ENCODE measurements at regions not wholly inside any gene's neighbourhood (a gene's known extent, or its start where the extent isn't known, plus 50 kb on each side); places are given as distances from the start of the nearest gene placed in this dataset.

DNA sequence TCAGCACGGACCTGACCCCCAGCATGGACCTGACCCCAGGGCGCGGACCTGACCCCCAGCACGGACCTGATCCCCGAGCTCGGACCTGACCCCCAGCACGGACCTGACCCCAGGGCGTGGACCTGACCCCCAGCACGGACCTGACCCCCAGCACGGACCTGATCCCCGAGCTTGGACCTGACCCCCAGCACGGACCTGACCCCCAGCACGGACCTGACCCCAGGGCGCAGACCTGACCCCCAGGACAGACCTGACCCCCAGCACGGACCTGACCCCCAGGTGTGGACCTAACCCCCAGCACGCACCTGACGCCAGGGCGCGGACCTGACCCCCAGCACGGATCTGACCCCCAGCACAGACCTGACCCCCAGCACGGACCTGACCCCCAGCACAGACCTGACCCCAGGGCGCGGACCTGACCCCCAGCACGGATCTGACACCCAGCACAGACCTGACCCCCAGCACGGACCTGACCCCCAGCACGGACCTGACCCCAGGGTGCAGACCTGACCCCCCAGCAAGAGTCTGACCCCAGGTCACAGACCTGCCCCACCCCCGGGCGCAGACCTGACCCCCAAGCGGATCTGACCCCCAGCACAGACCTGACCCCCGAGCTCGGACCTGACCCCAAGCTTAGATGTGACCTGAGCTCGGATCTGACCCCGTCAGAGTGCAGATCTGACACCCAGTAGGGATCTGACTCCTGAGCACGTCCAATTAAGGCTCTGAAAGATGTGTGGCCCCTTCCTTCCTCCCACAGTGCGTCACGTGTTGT lies 98.7 kb downstream of the C16orf95 start:
- no peaks in the 10 kb centered on the region for H3K9me3 ChIP-seq (ENCODE audit: control insufficient read depth, insufficient read depth, low read length)

DNA sequence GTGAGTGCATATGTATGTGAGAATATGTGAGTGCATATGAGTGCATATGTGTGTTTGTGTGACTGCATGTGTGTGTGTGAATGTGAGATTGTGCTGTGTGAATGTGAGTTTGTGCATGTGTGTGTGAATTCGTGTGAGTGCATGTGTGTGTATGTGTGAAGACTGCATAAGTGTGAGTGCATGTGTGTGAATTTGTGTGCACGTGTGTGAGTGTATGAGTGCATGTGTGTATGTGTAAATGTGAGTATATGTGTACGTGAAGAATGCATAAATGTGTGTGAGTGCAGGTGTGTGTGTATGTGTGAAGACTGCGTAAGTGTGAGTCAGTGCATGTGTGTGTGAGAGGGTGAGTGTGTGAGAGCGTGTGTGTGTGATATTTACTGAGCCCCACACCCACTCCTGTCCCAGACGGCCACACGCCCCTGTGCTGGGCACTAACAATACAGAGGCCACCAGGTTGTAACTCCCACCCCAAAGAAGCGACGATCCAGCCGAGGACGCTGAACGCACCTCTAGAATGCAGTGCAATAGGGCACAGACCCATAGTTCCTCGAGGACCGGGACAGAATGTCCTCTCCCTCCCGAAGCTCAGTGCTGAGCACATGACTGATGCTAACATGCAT lies 97.8 kb downstream of the C16orf95 start:
- H3K4me1 ChIP-seq (ENCODE audit: insufficient read depth, low read length) = no peaks in the 10 kb centered on the region
- no peaks in the 10 kb centered on the region for H3K36me3 ChIP-seq (ENCODE audit: insufficient read depth, low read length)
- H3K9ac ChIP-seq (ENCODE audit: low read depth, low read length) = no peak overlapping the region
- no peaks in the 10 kb centered on the region for H3K9me3 ChIP-seq (ENCODE audit: control insufficient read depth, insufficient read depth, low read length)

More for the DNA sequence above, 98.7 kb downstream of the C16orf95 start:
- Histone ChIP-seq H3K36me3 (ENCODE audit: insufficient read depth, low read length) (no peaks in the 10 kb centered on the region), H3K9ac (ENCODE audit: low read depth, low read length) (no peak overlapping the region), H3K4me1 (ENCODE audit: insufficient read depth, low read length) (no peaks in the 10 kb centered on the region)

- Histone ChIP-seq H3K9me3 (ENCODE audit: control insufficient read depth, insufficient read depth, low read length) (no peaks in the 10 kb centered on the region), H3K4me1 (ENCODE audit: insufficient read depth, low read length) (no peaks in the 10 kb centered on the region), H3K36me3 (ENCODE audit: insufficient read depth, low read length) (no peaks in the 10 kb centered on the region), H3K9ac (ENCODE audit: low read depth, low read length) (no peak overlapping the region)
These were observed 95.6 kb downstream of the C16orf95 start for GRCh38 chr16:87221633-87222032.

GRCh38 chr16:87222335-87222734 lies 94.9 kb downstream of the C16orf95 start:
- Histone ChIP-seq H3K9me3 (ENCODE audit: control insufficient read depth, insufficient read depth, low read length) (no peaks in the 10 kb centered on the region), H3K36me3 (ENCODE audit: insufficient read depth, low read length) (no peaks in the 10 kb centered on the region), H3K9ac (ENCODE audit: low read depth, low read length) (no peak overlapping the region), H3K4me1 (ENCODE audit: insufficient read depth, low read length) (no peaks in the 10 kb centered on the region; the same call in 1 of the 2 replicates)

- H3K36me3 ChIP-seq (ENCODE audit: insufficient read depth, low read length) = no peaks in the 10 kb centered on the region
- no peaks in the 10 kb centered on the region; the same call in 1 of the 2 replicates for H3K4me1 ChIP-seq (ENCODE audit: insufficient read depth, low read length)
- no peaks in the 10 kb centered on the region for H3K9me3 ChIP-seq (ENCODE audit: control insufficient read depth, insufficient read depth, low read length)
- H3K9ac ChIP-seq (ENCODE audit: low read depth, low read length) = no peak overlapping the region
These were observed 93.4 kb downstream of the C16orf95 start for GRCh38 chr16:87223656-87224248.

GRCh38 chr16:87226926-87227295 lies 90.3 kb downstream of the C16orf95 start:
- no peak overlapping the region for H3K9ac ChIP-seq (ENCODE audit: low read depth, low read length)
- no peaks in the 10 kb centered on the region for H3K36me3 ChIP-seq (ENCODE audit: insufficient read depth, low read length)
- no peaks in the 10 kb centered on the region; the same call in 1 of the 2 replicates for H3K4me1 ChIP-seq (ENCODE audit: insufficient read depth, low read length)
- H3K9me3 ChIP-seq (ENCODE audit: control insufficient read depth, insufficient read depth, low read length) = no peaks in the 10 kb centered on the region

GRCh38 chr16:87227296-87227951 lies 89.8 kb downstream of the C16orf95 start:
- H3K9me3 ChIP-seq (ENCODE audit: control insufficient read depth, insufficient read depth, low read length) = no peaks in the 10 kb centered on the region
- no peaks in the 10 kb centered on the region; the same call in 1 of the 2 replicates for H3K4me1 ChIP-seq (ENCODE audit: insufficient read depth, low read length)
- H3K36me3 ChIP-seq (ENCODE audit: insufficient read depth, low read length) = no peaks in the 10 kb centered on the region
- no peak overlapping the region for H3K9ac ChIP-seq (ENCODE audit: low read depth, low read length)

DNA sequence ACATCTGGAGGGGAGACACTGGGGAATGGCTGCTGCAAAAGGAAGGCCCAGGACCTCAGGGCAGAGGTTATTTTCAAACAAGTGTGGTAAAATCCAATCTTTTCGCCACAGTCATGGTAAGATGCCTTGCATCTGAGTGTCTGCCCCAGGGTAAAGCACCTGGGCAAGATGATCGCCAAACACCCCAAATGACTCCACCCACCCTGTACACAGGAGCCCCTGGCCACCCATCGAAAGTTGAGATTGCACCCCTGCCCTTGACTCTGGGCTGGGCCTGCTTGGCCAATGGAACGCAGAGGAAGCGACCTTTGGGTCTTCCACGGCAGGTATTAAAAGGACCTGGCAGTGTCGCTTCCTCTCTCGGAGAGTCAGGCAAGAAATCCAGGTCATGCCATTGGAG lies 88.8 kb downstream of the C16orf95 start:
- no peak overlapping the region for H3K9ac ChIP-seq (ENCODE audit: low read depth, low read length)
- H3K36me3 ChIP-seq (ENCODE audit: insufficient read depth, low read length) = no peaks in the 10 kb centered on the region
- H3K4me1 ChIP-seq (ENCODE audit: insufficient read depth, low read length) = no peaks in the 10 kb centered on the region; the same call in 1 of the 2 replicates
- no peaks in the 10 kb centered on the region for H3K9me3 ChIP-seq (ENCODE audit: control insufficient read depth, insufficient read depth, low read length)

DNA sequence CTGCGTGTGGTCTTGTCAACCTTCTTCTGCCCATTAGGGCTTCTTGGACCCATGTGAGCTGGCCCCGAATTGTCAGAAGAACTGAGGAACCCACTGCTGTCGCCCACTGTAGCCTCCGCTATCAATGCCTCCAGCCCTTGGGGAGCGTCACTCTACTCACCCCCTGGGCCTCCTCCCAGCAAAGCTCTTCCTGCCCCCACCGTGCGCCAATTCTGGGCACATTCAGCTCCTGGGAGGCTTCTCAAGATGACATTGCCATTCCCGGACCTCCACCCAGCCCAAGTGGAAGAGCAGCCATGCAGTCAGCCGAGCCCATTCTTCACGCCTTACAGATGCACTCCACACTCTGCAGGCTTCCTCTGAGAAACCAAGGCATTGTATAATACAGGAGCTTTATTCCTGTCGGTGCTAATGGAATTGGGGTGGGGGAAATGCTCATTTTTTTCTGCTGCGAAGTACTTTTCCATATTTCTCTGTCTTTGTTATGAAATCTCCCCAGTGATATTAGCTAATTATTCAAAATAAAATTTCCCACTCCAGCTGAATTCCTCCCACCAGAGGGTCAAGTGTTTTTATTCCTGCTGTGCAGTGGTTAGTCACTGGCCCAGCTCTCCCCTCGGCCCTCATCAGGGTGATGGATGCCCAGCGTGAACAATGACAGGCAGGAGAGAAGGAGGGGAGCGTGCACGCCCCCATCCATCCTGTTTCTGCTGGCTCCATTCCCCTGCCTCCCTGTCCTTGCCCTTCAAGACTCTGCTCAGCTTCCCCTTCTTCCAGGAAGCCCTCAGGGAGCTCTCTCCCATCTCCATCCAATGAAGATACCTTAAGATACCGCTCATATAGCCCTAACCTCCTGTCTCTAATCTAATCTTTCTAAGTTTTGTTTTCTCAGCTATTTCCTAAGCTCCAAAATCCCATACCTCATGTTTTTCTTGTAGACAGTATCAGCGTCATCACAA lies 87.7 kb downstream of the C16orf95 start:
- H3K9me3 ChIP-seq (ENCODE audit: control insufficient read depth, insufficient read depth, low read length) = no peaks in the 10 kb centered on the region
- no peaks in the 10 kb centered on the region for H3K36me3 ChIP-seq (ENCODE audit: insufficient read depth, low read length)
- no peak overlapping the region for H3K9ac ChIP-seq (ENCODE audit: low read depth, low read length)
- H3K4me1 ChIP-seq (ENCODE audit: insufficient read depth, low read length) = no peaks in the 10 kb centered on the region; the same call in 1 of the 2 replicates

- Histone ChIP-seq H3K36me3 (ENCODE audit: insufficient read depth, low read length) (no peaks in the 10 kb centered on the region), H3K9ac (ENCODE audit: low read depth, low read length) (no peak overlapping the region), H3K9me3 (ENCODE audit: control insufficient read depth, insufficient read depth, low read length) (no peaks in the 10 kb centered on the region), H3K4me1 (ENCODE audit: insufficient read depth, low read length) (no peaks in the 10 kb centered on the region; the same call in 1 of the 2 replicates)
These were observed 86.6 kb downstream of the C16orf95 start for GRCh38 chr16:87230571-87230970.

GRCh38 chr16:87231295-87231694 lies 85.9 kb downstream of the C16orf95 start:
- no peaks in the 10 kb centered on the region; the same call in 1 of the 2 replicates for H3K4me1 ChIP-seq (ENCODE audit: insufficient read depth, low read length)
- no peak overlapping the region for H3K9ac ChIP-seq (ENCODE audit: low read depth, low read length)
- no peaks in the 10 kb centered on the region for H3K9me3 ChIP-seq (ENCODE audit: control insufficient read depth, insufficient read depth, low read length)
- H3K36me3 ChIP-seq (ENCODE audit: insufficient read depth, low read length) = no peaks in the 10 kb centered on the region

DNA sequence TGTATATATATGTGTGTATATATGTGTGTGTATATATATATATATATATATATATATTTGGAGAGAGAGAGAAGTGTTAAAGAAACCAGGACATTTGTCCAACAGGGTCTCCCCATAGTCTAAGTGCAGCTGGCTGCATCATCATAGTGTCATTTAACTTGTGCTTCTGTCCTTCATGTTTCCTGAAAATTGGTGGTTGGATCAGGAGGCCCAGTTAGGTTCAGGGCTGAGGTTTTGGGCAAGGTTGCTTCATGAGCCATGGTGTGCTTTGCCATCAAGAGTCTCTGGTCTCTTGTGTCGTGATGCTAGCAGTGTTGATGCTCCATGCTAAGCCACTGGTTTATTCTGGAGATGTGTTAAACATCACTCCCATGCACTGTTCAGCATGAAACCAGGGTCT lies 85.3 kb downstream of the C16orf95 start:
- Histone ChIP-seq H3K9ac (ENCODE audit: low read depth, low read length) (no peak overlapping the region), H3K36me3 (ENCODE audit: insufficient read depth, low read length) (no peaks in the 10 kb centered on the region), H3K4me1 (ENCODE audit: insufficient read depth, low read length) (no peaks in the 10 kb centered on the region; the same call in 1 of the 2 replicates), H3K9me3 (ENCODE audit: control insufficient read depth, insufficient read depth, low read length) (no peaks in the 10 kb centered on the region)

- no peaks in the 10 kb centered on the region for H3K36me3 ChIP-seq (ENCODE audit: insufficient read depth, low read length)
- H3K9me3 ChIP-seq (ENCODE audit: control insufficient read depth, insufficient read depth, low read length) = no peaks in the 10 kb centered on the region
- no peak overlapping the region for H3K9ac ChIP-seq (ENCODE audit: low read depth, low read length)
- H3K4me1 ChIP-seq (ENCODE audit: insufficient read depth, low read length) = no peaks in the 10 kb centered on the region
These were observed 83.3 kb downstream of the C16orf95 start for GRCh38 chr16:87233928-87234327.
